Esophagus (tissue), 2 donors: ENCODE measurements at regions not wholly inside any gene's neighbourhood (a gene's known extent, or its start where the extent isn't known, plus 50 kb on each side); places are given as distances from the start of the nearest gene placed in this dataset.

ENCODE experiments used
- H3K27ac ChIP-seq, 2 donors: one replicate each; pipeline ENCODE4 v1.5.1; 2013; ENCODE audit warnings: low read depth in 2 of 2, mild to moderate bottlenecking in 2 of 2, inconsistent platforms in 1 of 2, low read length in 1 of 2, moderate library complexity in 1 of 2
- H3K27me3 ChIP-seq, 2 donors: one replicate each; pipeline ENCODE4 v1.6.1; 2013; ENCODE audit warnings: low read length in 2 of 2, control low read depth in 1 of 2, mild to moderate bottlenecking in 1 of 2; ENCODE audit not compliant: insufficient read depth in 2 of 2, control insufficient read depth in 1 of 2
- H3K36me3 ChIP-seq, 2 donors: one replicate each; pipeline ENCODE4 v1.6.1; 2013; ENCODE audit warnings: low read length in 1 of 2; ENCODE audit not compliant: control insufficient read depth in 2 of 2, insufficient read depth in 2 of 2
- H3K4me1 ChIP-seq, 2 donors: one replicate each; pipeline ENCODE4 v1.6.1; 2013; ENCODE audit warnings: low read length in 1 of 2; ENCODE audit not compliant: control insufficient read depth in 2 of 2, insufficient read depth in 2 of 2
- H3K4me3 ChIP-seq, 2 donors: one replicate each; pipeline ENCODE4 v1.5.1; 2013; ENCODE audit warnings: low read length in 2 of 2, mild to moderate bottlenecking in 2 of 2, low read depth in 1 of 2, moderate library complexity in 1 of 2
- H3K9me3 ChIP-seq, 2 donors: one replicate each; pipeline ENCODE4 v1.6.1; 2013; ENCODE audit warnings: mild to moderate bottlenecking in 2 of 2, low read depth in 1 of 2, low read length in 1 of 2, moderate library complexity in 1 of 2; ENCODE audit not compliant: control insufficient read depth in 2 of 2, insufficient read depth in 1 of 2
- WGBS, 2 donors: extraction: QIAGEN DNeasy Blood & Tissue Kit; methylation state at CpG; one replicate each; pipeline ENCODE4 v1.1.7; 2013; 5-methylcytosine and 5-hydroxymethylcytosine counted together
- donor health status: healthy with polysubstance abuse.
- donor health status: Bipolar disorder and iron deficiency.

- Histone ChIP-seq H3K36me3 (no peaks in the 10 kb centered on the region), H3K27me3 (no peaks in the 10 kb centered on the region), H3K27ac (no peak overlapping the region), H3K9me3 (no peaks in the 10 kb centered on the region), H3K4me3 (no peak overlapping the region), H3K4me1 (no peaks in the 10 kb centered on the region)
- 32 to 37% methylated on average over 4 of the region's 4 CpGs for WGBS, 2 donors
Observed at GRCh38 chr5:61933787-61934626, 372.0 kb upstream of the KIF2A start.

- peaks cover 0 to 3% of the 10 kb centered on the region in 2 donors for H3K36me3 ChIP-seq
- WGBS, 2 donors, result 38 to 44% methylated on average over 1 of the region's 1 CpG
- H3K27ac ChIP-seq, result no peak overlapping the region
- no peaks in the 10 kb centered on the region for H3K27me3 ChIP-seq
- H3K4me3 ChIP-seq, result no peak overlapping the region
- no peaks in the 10 kb centered on the region for H3K9me3 ChIP-seq
- H3K4me1 ChIP-seq, result no peaks in the 10 kb centered on the region
Observed at GRCh38 chr5:61941637-61942036, 364.4 kb upstream of the KIF2A start.

GRCh38 chr5:61942462-61943049 is 363.4 kb upstream of the KIF2A start:
- 85 to 91% methylated on average over 1 of the region's 2 CpGs for WGBS, 2 donors

GRCh38 chr5:61943713-61944112 is 362.3 kb upstream of the KIF2A start:
- H3K27ac ChIP-seq, result no peak overlapping the region
- no peak overlapping the region for H3K4me3 ChIP-seq
- no peaks in the 10 kb centered on the region for H3K27me3 ChIP-seq
- no peaks in the 10 kb centered on the region for H3K4me1 ChIP-seq
- peaks cover 0 to 3% of the 10 kb centered on the region in 2 donors for H3K36me3 ChIP-seq
- WGBS, 2 donors, result 73 to 83% methylated on average over 2 of the region's 2 CpGs
- H3K9me3 ChIP-seq, result no peaks in the 10 kb centered on the region

More at GRCh38 chr5:61942462-61943049, 363.4 kb upstream of the KIF2A start:
- Histone ChIP-seq H3K4me3 (no peak overlapping the region), H3K27me3 (no peaks in the 10 kb centered on the region), H3K9me3 (no peaks in the 10 kb centered on the region), H3K36me3 (peaks cover 0 to 3% of the 10 kb centered on the region in 2 donors), H3K4me1 (no peaks in the 10 kb centered on the region), H3K27ac (no peak overlapping the region)

GRCh38 chr5:61948151-61948550 is 357.9 kb upstream of the KIF2A start:
- Histone ChIP-seq H3K4me1 (no peaks in the 10 kb centered on the region), H3K9me3 (no peaks in the 10 kb centered on the region), H3K36me3 (no peaks in the 10 kb centered on the region), H3K4me3 (no peak overlapping the region), H3K27me3 (no peaks in the 10 kb centered on the region), H3K27ac (no peak overlapping the region)
- 83 to 90% methylated on average over 3 of the region's 3 CpGs for WGBS, 2 donors

GRCh38 chr5:61949054-61949678 is 356.8 kb upstream of the KIF2A start:
- H3K4me1 ChIP-seq, result no peaks in the 10 kb centered on the region
- H3K27ac ChIP-seq, result no peak overlapping the region
- no peak overlapping the region for H3K4me3 ChIP-seq
- H3K27me3 ChIP-seq, result no peaks in the 10 kb centered on the region
- 71 to 78% methylated on average over 2 of the region's 2 CpGs for WGBS, 2 donors
- H3K9me3 ChIP-seq, result no peaks in the 10 kb centered on the region
- H3K36me3 ChIP-seq, result no peaks in the 10 kb centered on the region

GRCh38 chr5:61949679-61950435 is 356.1 kb upstream of the KIF2A start:
- Histone ChIP-seq H3K27me3 (no peaks in the 10 kb centered on the region), H3K9me3 (no peaks in the 10 kb centered on the region), H3K27ac (no peak overlapping the region), H3K36me3 (no peaks in the 10 kb centered on the region), H3K4me1 (no peaks in the 10 kb centered on the region), H3K4me3 (no peak overlapping the region)
- WGBS, 2 donors, result 95% methylated on average over 7 of the region's 7 CpGs

GRCh38 chr5:61951295-61951694 is 354.7 kb upstream of the KIF2A start:
- H3K27ac ChIP-seq, result no peak overlapping the region
- H3K27me3 ChIP-seq, result no peaks in the 10 kb centered on the region
- H3K4me1 ChIP-seq, result no peaks in the 10 kb centered on the region
- H3K9me3 ChIP-seq, result no peaks in the 10 kb centered on the region
- no peaks in the 10 kb centered on the region for H3K36me3 ChIP-seq
- no peak overlapping the region for H3K4me3 ChIP-seq
- 91 to 92% methylated on average over 3 of the region's 3 CpGs for WGBS, 2 donors

GRCh38 chr5:61953913-61954312 is 352.1 kb upstream of the KIF2A start:
- H3K9me3 ChIP-seq, result no peaks in the 10 kb centered on the region
- H3K4me1 ChIP-seq, result no peaks in the 10 kb centered on the region
- no peak overlapping the region for H3K4me3 ChIP-seq
- 42 to 57% methylated on average over 3 of the region's 3 CpGs for WGBS, 2 donors
- H3K27me3 ChIP-seq, result no peaks in the 10 kb centered on the region
- H3K36me3 ChIP-seq, result no peaks in the 10 kb centered on the region
- no peak overlapping the region for H3K27ac ChIP-seq
